A673 (cell line): ENCODE measurements at regions not wholly inside any gene's neighbourhood (a gene's known extent, or its start where the extent isn't known, plus 50 kb on each side); places are given as distances from the start of the nearest gene placed in this dataset.

ENCODE experiments used
- BruUV-seq: library from RNA; stranded (reverse); fragments of 400-500 nt; replicated peaks from 2 replicates; lab custom pipeline; 2021; lab: Mats Ljungman, UMichigan
- CTCF ChIA-PET: fragments of 300-600 bp; sonication (Branson Sonifier 250); formaldehyde crosslinking; loops from one replicate; lab custom pipeline; 2022; ENCODE audit warnings: antibody characterized with exemption; lab: Charles Lee
- POLR2A ChIA-PET: fragments of 300-600 bp; sonication (Branson Sonifier 250); formaldehyde crosslinking; loops from one replicate; lab custom pipeline; 2022; ENCODE audit warnings: antibody characterized with exemption; ENCODE audit not compliant: low non-redundant PET; lab: Charles Lee
- DNase-seq: peaks from one replicate; pipeline ENCODE4 v3.0.0-alpha.2; 2015; ENCODE audit warnings: low spot score
- H3K27ac ChIP-seq: fragments of 200-600 bp; sonication (generic); 2 replicates; pipeline ENCODE4 v1.5.1; 2016; ENCODE audit warnings: mixed run types, low read depth, mild to moderate bottlenecking, mixed read lengths, antibody characterized with exemption, low read length; ENCODE audit not compliant: poor library complexity, severe bottlenecking
- H3K27me3 ChIP-seq: fragments of 200-600 bp; sonication (generic); replicated peaks from 2 replicates; pipeline ENCODE4 v1.6.1; 2017; ENCODE audit warnings: mixed run types, low read depth, mild to moderate bottlenecking, mixed read lengths, antibody characterized with exemption, low read length; ENCODE audit not compliant: insufficient read depth, poor library complexity
- H3K36me3 ChIP-seq: fragments of 200-600 bp; sonication (generic); 2 replicates; pipeline ENCODE4 v1.6.1; 2016; ENCODE audit warnings: mixed run types, mild to moderate bottlenecking, mixed read lengths, antibody characterized with exemption, low read length; ENCODE audit not compliant: insufficient read depth, poor library complexity, severe bottlenecking
- H3K4me1 ChIP-seq: fragments of 200-600 bp; sonication (generic); 2 replicates; pipeline ENCODE4 v1.6.1; 2017; ENCODE audit warnings: mixed run types, mild to moderate bottlenecking, mixed read lengths, antibody characterized with exemption, low read length; ENCODE audit not compliant: insufficient read depth, poor library complexity, severe bottlenecking
- H3K4me3 ChIP-seq: fragments of 200-600 bp; sonication (generic); 2 replicates; pipeline ENCODE4 v1.5.1; 2016; ENCODE audit warnings: low read depth, mixed run types, mild to moderate bottlenecking, mixed read lengths, low read length; ENCODE audit not compliant: poor library complexity, severe bottlenecking
- H3K9me3 ChIP-seq: fragments of 200-600 bp; sonication (generic); 2 replicates; pipeline ENCODE4 v1.6.1; 2016; ENCODE audit warnings: mixed run types, low read depth, mild to moderate bottlenecking, mixed read lengths, antibody characterized with exemption, low read length; ENCODE audit not compliant: poor library complexity, severe bottlenecking
- CTCF ChIP-seq: fragments of 300-800, 200-600 bp; sonication (generic); conservative IDR thresholded peaks from 2 replicates; pipeline ENCODE4 v1.5.1; 2017; ENCODE audit warnings: low read depth, mild to moderate bottlenecking, antibody characterized with exemption, low read length, moderate library complexity, mixed read lengths
- EZH2 ChIP-seq: fragments of 200-600 bp; sonication (generic); IDR thresholded peaks from 2 replicates; pipeline ENCODE4 v1.6.1; 2017; ENCODE audit warnings: borderline replicate concordance, low read depth, mild to moderate bottlenecking, mixed read lengths, antibody characterized with exemption, low read length; ENCODE audit not compliant: poor library complexity, severe bottlenecking
- intact Hi-C: fragments of 100-400 bp; cut with micrococcal nuclease; formaldehyde crosslinking; loops from one replicate; pipeline ENCODE4 v1.10.0; 2022; ENCODE audit not compliant: unreplicated experiment

GRCh38 chr6:159422041-159422984, 253.1 kb downstream of the FNDC1 start:
- POLR2A ChIA-PET, result no interaction called here
- no peak overlapping the region for H3K4me3 ChIP-seq
- no peaks in the 10 kb centered on the region for H3K36me3 ChIP-seq
- CTCF ChIA-PET, result no interaction called here
- H3K9me3 ChIP-seq, result no peaks in the 10 kb centered on the region
- H3K4me1 ChIP-seq, result no peaks in the 10 kb centered on the region
- H3K27me3 ChIP-seq, result no peaks in the 10 kb centered on the region
- H3K27ac ChIP-seq, result no peak overlapping the region
- no peak for DNase-seq
- BruUV-seq, result no TSS peak
- no peak for TF ChIP-seq EZH2
- TF ChIP-seq CTCF, result no peak
- intact Hi-C loops, result no loop called here

- no TSS peak for BruUV-seq
- no peak overlapping the region for H3K4me3 ChIP-seq
- no peak for DNase-seq
- POLR2A ChIA-PET, result no interaction called here
- CTCF ChIA-PET, result no interaction called here
- H3K27me3 ChIP-seq, result no peaks in the 10 kb centered on the region
- intact Hi-C loops, result no loop called here
- no peaks in the 10 kb centered on the region for H3K4me1 ChIP-seq
- H3K27ac ChIP-seq, result no peak overlapping the region
- TF ChIP-seq CTCF (no peak), EZH2 (no peak)
- no peaks in the 10 kb centered on the region for H3K9me3 ChIP-seq
- no peaks in the 10 kb centered on the region for H3K36me3 ChIP-seq
These were observed 252.4 kb downstream of the FNDC1 start for GRCh38 chr6:159421586-159421985.

GRCh38 chr6:159418997-159419396, 249.8 kb downstream of the FNDC1 start:
- CTCF ChIA-PET, result no interaction called here

More at GRCh38 chr6:159418997-159419396, 249.8 kb downstream of the FNDC1 start:
- POLR2A ChIA-PET, result no interaction called here
- Histone ChIP-seq H3K27ac (no peak overlapping the region), H3K36me3 (no peaks in the 10 kb centered on the region), H3K27me3 (no peaks in the 10 kb centered on the region), H3K4me3 (no peak overlapping the region), H3K9me3 (no peaks in the 10 kb centered on the region), H3K4me1 (no peaks in the 10 kb centered on the region)
- no peak for TF ChIP-seq CTCF
- no peak for DNase-seq
- intact Hi-C loops, result no loop called here
- no TSS peak for BruUV-seq
